Right lobe of liver (tissue), 4 donors: ENCODE measurements at regions not wholly inside any gene's neighbourhood (a gene's known extent, or its start where the extent isn't known, plus 50 kb on each side); places are given as distances from the start of the nearest gene placed in this dataset.

Source experiments
- CTCF ChIP-seq, 4 donors: fragments of 200-600 bp in 3 of 4; fragments of 450-650 bp in 1 of 4; IDR thresholded peaks; one replicate each; pipeline versions ENCODE4 v1.5.1 to v1.8.0; 2016 to 2022; ENCODE audit warnings: antibody characterized with exemption in 4 of 4, mild to moderate bottlenecking in 2 of 4
- POLR2A ChIP-seq: fragments of 450-650 bp; IDR thresholded peaks from one replicate; pipeline ENCODE4 v1.6.1; 2017; ENCODE audit warnings: antibody characterized with exemption, mild to moderate bottlenecking
- donor health status: DM: no; HTN: no; CAD: no.
- donor health status: DM: no; HTN: no; CAD: no.
- donor health status: DM: no; HTN: yes; CAD: no.

- no peak for TF ChIP-seq CTCF (IDR thresholded peaks at IDR 0.05)
- TF ChIP-seq POLR2A: no peak
Measured at GRCh38 chr3:68504201-68504600, 428.1 kb downstream of the TAFA4 start.
